ENCODE measurements at regions not wholly inside any gene's neighbourhood (a gene's known extent, or its start where the extent isn't known, plus 50 kb on each side); places are given as distances from the start of the nearest gene placed in this dataset.

DNA sequence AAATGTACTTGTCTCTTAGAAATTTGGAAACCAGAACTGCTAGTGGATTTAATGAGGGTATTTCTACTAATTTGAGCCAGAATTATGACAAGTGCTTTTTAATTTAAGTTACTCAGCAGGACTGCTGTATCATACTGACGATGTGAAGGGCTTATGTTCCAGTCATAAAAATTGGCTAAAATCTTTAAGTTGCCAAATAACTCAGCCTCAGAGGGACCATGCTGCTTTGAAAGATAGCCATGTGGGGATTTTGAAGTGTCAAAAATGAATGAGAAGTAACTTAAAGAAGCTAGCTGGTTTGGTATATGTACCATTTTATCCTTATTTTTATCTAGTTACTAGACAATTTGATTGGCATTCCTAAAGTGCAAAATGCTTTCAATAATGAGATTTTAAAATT is 545.0 kb downstream of the DIPK2A start (continued):
- TF ChIP-seq, protein P1, sequence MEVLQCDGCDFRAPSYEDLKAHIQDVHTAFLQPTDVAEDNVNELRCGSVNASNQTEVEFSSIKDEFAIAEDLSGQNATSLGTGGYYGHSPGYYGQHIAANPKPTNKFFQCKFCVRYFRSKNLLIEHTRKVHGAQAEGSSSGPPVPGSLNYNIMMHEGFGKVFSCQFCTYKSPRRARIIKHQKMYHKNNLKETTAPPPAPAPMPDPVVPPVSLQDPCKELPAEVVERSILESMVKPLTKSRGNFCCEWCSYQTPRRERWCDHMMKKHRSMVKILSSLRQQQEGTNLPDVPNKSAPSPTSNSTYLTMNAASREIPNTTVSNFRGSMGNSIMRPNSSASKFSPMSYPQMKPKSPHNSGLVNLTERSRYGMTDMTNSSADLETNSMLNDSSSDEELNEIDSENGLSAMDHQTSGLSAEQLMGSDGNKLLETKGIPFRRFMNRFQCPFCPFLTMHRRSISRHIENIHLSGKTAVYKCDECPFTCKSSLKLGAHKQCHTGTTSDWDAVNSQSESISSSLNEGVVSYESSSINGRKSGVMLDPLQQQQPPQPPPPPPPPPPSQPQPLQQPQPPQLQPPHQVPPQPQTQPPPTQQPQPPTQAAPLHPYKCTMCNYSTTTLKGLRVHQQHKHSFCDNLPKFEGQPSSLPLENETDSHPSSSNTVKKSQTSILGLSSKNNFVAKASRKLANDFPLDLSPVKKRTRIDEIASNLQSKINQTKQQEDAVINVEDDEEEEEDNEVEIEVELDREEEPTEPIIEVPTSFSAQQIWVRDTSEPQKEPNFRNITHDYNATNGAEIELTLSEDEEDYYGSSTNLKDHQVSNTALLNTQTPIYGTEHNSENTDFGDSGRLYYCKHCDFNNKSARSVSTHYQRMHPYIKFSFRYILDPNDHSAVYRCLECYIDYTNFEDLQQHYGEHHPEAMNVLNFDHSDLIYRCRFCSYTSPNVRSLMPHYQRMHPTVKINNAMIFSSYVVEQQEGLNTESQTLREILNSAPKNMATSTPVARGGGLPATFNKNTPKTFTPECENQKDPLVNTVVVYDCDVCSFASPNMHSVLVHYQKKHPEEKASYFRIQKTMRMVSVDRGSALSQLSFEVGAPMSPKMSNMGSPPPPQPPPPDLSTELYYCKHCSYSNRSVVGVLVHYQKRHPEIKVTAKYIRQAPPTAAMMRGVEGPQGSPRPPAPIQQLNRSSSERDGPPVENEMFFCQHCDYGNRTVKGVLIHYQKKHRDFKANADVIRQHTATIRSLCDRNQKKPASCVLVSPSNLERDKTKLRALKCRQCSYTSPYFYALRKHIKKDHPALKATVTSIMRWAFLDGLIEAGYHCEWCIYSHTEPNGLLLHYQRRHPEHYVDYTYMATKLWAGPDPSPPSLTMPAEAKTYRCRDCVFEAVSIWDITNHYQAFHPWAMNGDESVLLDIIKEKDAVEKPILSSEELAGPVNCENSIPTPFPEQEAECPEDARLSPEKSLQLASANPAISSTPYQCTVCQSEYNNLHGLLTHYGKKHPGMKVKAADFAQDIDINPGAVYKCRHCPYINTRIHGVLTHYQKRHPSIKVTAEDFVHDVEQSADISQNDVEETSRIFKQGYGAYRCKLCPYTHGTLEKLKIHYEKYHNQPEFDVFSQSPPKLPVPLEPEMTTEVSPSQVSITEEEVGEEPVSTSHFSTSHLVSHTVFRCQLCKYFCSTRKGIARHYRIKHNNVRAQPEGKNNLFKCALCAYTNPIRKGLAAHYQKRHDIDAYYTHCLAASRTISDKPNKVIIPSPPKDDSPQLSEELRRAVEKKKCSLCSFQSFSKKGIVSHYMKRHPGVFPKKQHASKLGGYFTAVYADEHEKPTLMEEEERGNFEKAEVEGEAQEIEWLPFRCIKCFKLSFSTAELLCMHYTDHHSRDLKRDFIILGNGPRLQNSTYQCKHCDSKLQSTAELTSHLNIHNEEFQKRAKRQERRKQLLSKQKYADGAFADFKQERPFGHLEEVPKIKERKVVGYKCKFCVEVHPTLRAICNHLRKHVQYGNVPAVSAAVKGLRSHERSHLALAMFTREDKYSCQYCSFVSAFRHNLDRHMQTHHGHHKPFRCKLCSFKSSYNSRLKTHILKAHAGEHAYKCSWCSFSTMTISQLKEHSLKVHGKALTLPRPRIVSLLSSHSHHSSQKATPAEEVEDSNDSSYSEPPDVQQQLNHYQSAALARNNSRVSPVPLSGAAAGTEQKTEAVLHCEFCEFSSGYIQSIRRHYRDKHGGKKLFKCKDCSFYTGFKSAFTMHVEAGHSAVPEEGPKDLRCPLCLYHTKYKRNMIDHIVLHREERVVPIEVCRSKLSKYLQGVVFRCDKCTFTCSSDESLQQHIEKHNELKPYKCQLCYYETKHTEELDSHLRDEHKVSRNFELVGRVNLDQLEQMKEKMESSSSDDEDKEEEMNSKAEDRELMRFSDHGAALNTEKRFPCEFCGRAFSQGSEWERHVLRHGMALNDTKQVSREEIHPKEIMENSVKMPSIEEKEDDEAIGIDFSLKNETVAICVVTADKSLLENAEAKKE (CRISPR knock-in tag; IDR thresholded peaks at IDR 0.05): no peak
- TF ChIP-seq CREB1 (CRISPR knock-in tag; IDR thresholded peaks at IDR 0.05; ENCODE audit: low read depth) (no peak), STAT1 (IDR thresholded peaks at IDR 0.05; ENCODE audit: unreplicated experiment) (no peak), EZH2 (IDR thresholded peaks at IDR 0.05; ENCODE audit: low read depth, unreplicated experiment) (no peak), POLR2AphosphoS5 (IDR thresholded peaks at IDR 0.05; ENCODE audit: low read depth) (no peak)
- TF ChIP-seq, protein P2, sequence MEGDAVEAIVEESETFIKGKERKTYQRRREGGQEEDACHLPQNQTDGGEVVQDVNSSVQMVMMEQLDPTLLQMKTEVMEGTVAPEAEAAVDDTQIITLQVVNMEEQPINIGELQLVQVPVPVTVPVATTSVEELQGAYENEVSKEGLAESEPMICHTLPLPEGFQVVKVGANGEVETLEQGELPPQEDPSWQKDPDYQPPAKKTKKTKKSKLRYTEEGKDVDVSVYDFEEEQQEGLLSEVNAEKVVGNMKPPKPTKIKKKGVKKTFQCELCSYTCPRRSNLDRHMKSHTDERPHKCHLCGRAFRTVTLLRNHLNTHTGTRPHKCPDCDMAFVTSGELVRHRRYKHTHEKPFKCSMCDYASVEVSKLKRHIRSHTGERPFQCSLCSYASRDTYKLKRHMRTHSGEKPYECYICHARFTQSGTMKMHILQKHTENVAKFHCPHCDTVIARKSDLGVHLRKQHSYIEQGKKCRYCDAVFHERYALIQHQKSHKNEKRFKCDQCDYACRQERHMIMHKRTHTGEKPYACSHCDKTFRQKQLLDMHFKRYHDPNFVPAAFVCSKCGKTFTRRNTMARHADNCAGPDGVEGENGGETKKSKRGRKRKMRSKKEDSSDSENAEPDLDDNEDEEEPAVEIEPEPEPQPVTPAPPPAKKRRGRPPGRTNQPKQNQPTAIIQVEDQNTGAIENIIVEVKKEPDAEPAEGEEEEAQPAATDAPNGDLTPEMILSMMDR (conservative IDR thresholded peaks at IDR 0.05; ENCODE audit: low read depth in 2 of 2): no peak
- TF ChIP-seq, protein P3, sequence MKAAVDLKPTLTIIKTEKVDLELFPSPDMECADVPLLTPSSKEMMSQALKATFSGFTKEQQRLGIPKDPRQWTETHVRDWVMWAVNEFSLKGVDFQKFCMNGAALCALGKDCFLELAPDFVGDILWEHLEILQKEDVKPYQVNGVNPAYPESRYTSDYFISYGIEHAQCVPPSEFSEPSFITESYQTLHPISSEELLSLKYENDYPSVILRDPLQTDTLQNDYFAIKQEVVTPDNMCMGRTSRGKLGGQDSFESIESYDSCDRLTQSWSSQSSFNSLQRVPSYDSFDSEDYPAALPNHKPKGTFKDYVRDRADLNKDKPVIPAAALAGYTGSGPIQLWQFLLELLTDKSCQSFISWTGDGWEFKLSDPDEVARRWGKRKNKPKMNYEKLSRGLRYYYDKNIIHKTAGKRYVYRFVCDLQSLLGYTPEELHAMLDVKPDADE (IDR thresholded peaks at IDR 0.05): no peak

DNA sequence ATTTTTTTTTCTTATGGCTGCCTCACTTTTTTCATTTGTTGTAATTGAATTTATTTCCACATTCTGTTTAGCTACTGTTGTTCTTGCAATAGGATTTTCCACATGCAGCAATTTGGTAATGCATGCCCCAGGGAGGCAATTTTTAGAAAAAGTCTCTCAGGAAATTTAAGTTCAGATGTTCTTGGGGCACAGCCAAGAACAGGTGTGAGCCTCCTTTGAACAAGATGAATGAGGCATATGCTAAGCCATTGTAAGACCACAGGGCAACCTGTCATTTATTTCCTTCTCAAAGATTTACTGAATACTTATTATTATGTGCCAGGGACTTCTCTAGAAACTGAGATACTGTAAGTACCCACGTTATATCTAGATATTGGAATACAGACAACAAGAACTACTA is 549.5 kb downstream of the DIPK2A start:
- Histone ChIP-seq H2AFZ (no peak overlapping the region), H4K20me1 (replicated peaks; ENCODE audit: insufficient read depth) (no peaks in the 10 kb centered on the region), H3K4me1 (ENCODE audit: insufficient read depth) (peaks cover 11% of the 10 kb centered on the region; the same call in 1 of the 2 replicates), H3K79me2 (replicated peaks; ENCODE audit: insufficient read depth) (no peaks in the 10 kb centered on the region), H3K4me2 (no peak overlapping the region), H3K4me3 (no peak overlapping the region), H3K9me2 (ENCODE audit: insufficient read depth) (peaks cover 11% of the 10 kb centered on the region), H3K36me3 (ENCODE audit: insufficient read depth) (no peaks in the 10 kb centered on the region), H3F3A (replicated peaks; ENCODE audit: low read depth) (no peaks in the 10 kb centered on the region), H3K27me3 (ENCODE audit: insufficient read depth) (no peaks in the 10 kb centered on the region), H3K27ac (ENCODE audit: low read depth) (no peak overlapping the region)
- Mint-ChIP-seq H3K27ac (no peak overlapping the region), H3K27me3 (ENCODE audit: insufficient read depth, low read depth, poor library complexity) (no peaks in the 10 kb centered on the region), H3K4me3 (no peak overlapping the region), H3K9me3 (no peaks in the 10 kb centered on the region), H3K36me3 (ENCODE audit: low read depth) (no peaks in the 10 kb centered on the region), H3K4me1 (no peaks in the 10 kb centered on the region)
- DNase-seq (ENCODE audit: low spot score): no peak
- TF ChIP-seq, protein P1 (CRISPR knock-in tag; IDR thresholded peaks at IDR 0.05): no peak
- no peak for ATAC-seq
